ENCODE measurements at regions not wholly inside any gene's neighbourhood (a gene's known extent, or its start where the extent isn't known, plus 50 kb on each side); places are given as distances from the start of the nearest gene placed in this dataset.

- Histone ChIP-seq H3K4me3 (replicated peaks in 1 of 3; ENCODE audit: insufficient read depth in 1 of 3, low read depth in 1 of 3, low read length in 3 of 3) (no peak overlapping the region), H4K20me1 (replicated peaks; ENCODE audit: control insufficient read depth, extremely low read depth, insufficient read depth, low read length) (no peaks in the 10 kb centered on the region), H3K27me3 (ENCODE audit: control insufficient read depth in 2 of 2, insufficient read depth in 2 of 2, low read length in 2 of 2) (no peaks in the 10 kb centered on the region), H3K36me3 (ENCODE audit: control insufficient read depth in 2 of 2, extremely low read depth in 1 of 2, insufficient read depth in 2 of 2, low read length in 2 of 2) (no peaks in the 10 kb centered on the region), H3K4me1 (ENCODE audit: control insufficient read depth, extremely low read depth, insufficient read depth, low read length) (no peaks in the 10 kb centered on the region), H3K9me1 (replicated peaks; ENCODE audit: control insufficient read depth, extremely low read depth, insufficient read depth, low read length) (no peaks in the 10 kb centered on the region), H3K4me2 (ENCODE audit: insufficient read depth, low read length) (no peak overlapping the region), H3K79me2 (ENCODE audit: control insufficient read depth, insufficient read depth, low read length) (no peaks in the 10 kb centered on the region), H3K27ac (ENCODE audit: insufficient read depth, low read depth, low read length) (no peak overlapping the region), H2AFZ (ENCODE audit: low read depth, low read length) (no peak overlapping the region), H3K9me3 (replicated peaks; ENCODE audit: control insufficient read depth, insufficient read depth, low read length) (peaks cover 7% of the 10 kb centered on the region), H3K9ac (replicated peaks; ENCODE audit: extremely low read depth, insufficient read depth, low read length) (no peak overlapping the region)
- DNase-seq (ENCODE audit: low read depth, low spot score): no peak
- FAIRE-seq: no peak
- dilution Hi-C loops (cut with MboI; ENCODE audit: extremely low pct_ligation_motif_present, low sequenced_read_pairs) (no loop called here), intact Hi-C loops (cut with micrococcal nuclease) (loop anchor here (1.0 kb wide), 1 partner anchor 21 kb away; no protein-coding TSS in a partner anchor)
- ChIA-PET POLR2A (no interaction called here), CTCF (no interaction called here)
- TF ChIP-seq MAX (IDR thresholded peaks at IDR 0.05; ENCODE audit: insufficient read depth, insufficient read length) (no peak), POLR2A (IDR thresholded peaks at IDR 0.05; ENCODE audit: low read depth, low read length) (no peak), MYC (IDR thresholded peaks at IDR 0.05; ENCODE audit: low read depth, low read length) (no peak), CTCF (IDR thresholded peaks at IDR 0.05; ENCODE audit: extremely low read depth in 1 of 2, insufficient read depth in 1 of 2, low read depth in 1 of 2, low read length in 2 of 2) (no peak)
- no TSS peak for BruUV-seq (replicated peaks)
Observed at GRCh38 chr1:239170828-239171227, 215.5 kb upstream of the CHRM3 start.

DNA sequence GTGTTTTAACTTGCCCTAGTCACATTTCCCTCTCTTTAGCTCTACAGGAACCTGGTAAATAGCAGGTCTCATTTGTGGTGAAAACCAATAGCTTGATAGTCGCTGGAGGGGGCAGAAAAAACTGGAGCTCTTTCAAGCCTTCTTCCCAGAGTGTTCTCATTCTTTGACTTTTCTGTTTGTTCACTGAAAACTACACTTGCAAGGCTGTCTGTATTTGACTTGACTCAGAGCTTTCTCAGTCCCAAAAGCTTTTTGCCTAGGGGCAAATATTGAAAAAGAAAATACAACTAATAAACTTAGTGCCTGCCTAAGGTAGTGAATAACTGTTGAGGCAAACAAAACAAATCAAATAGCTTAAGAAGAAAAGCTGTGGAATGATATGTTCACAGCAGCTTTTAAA is 217.1 kb upstream of the CHRM3 start:
- no peak for TF ChIP-seq POLR2A (IDR thresholded peaks at IDR 0.05; ENCODE audit: low read depth, low read length)
- no peak for TF ChIP-seq EZH2 (IDR thresholded peaks at IDR 0.05; ENCODE audit: borderline replicate concordance, low read depth, low read length, severe bottlenecking)
- no peak for TF ChIP-seq MAX (IDR thresholded peaks at IDR 0.05; ENCODE audit: insufficient read depth, insufficient read length)
- no peak for TF ChIP-seq CTCF (IDR thresholded peaks at IDR 0.05; ENCODE audit: extremely low read depth in 1 of 2, insufficient read depth in 1 of 2, low read depth in 1 of 2, low read length in 2 of 2)
- no peak for TF ChIP-seq GATA2 (IDR thresholded peaks at IDR 0.05; ENCODE audit: insufficient read depth, insufficient read length, low read depth, low read length)
- no peak for TF ChIP-seq FOS (IDR thresholded peaks at IDR 0.05; ENCODE audit: borderline replicate concordance, insufficient read depth, low read length)
- no peak for TF ChIP-seq POLR2AphosphoS5 (IDR thresholded peaks at IDR 0.05; ENCODE audit: insufficient read depth, low read depth, low read length)
- no peak for TF ChIP-seq MYC (IDR thresholded peaks at IDR 0.05; ENCODE audit: low read depth, low read length)
- no peak for TF ChIP-seq JUN (IDR thresholded peaks at IDR 0.05; ENCODE audit: borderline replicate concordance, insufficient read depth, insufficient read length, low read depth)
- H3K36me3 ChIP-seq (ENCODE audit: control insufficient read depth in 2 of 2, extremely low read depth in 1 of 2, insufficient read depth in 2 of 2, low read length in 2 of 2): no peaks in the 10 kb centered on the region
- no peaks in the 10 kb centered on the region for H3K4me1 ChIP-seq (ENCODE audit: control insufficient read depth, extremely low read depth, insufficient read depth, low read length)
- peaks cover 9% of the 10 kb centered on the region for H3K9me3 ChIP-seq (replicated peaks; ENCODE audit: control insufficient read depth, insufficient read depth, low read length)
- no peaks in the 10 kb centered on the region for H3K9me1 ChIP-seq (replicated peaks; ENCODE audit: control insufficient read depth, extremely low read depth, insufficient read depth, low read length)
- ChIA-PET POLR2A (no interaction called here), CTCF (no interaction called here)
- no peak overlapping the region for H3K4me3 ChIP-seq (replicated peaks in 1 of 3; ENCODE audit: insufficient read depth in 1 of 3, low read depth in 1 of 3, low read length in 3 of 3)
- no peaks in the 10 kb centered on the region for H3K27me3 ChIP-seq (ENCODE audit: control insufficient read depth in 2 of 2, insufficient read depth in 2 of 2, low read length in 2 of 2)
- H3K4me2 ChIP-seq (ENCODE audit: insufficient read depth, low read length): no peak overlapping the region
- H2AFZ ChIP-seq (ENCODE audit: low read depth, low read length): no peak overlapping the region
- H4K20me1 ChIP-seq (replicated peaks; ENCODE audit: control insufficient read depth, extremely low read depth, insufficient read depth, low read length): no peaks in the 10 kb centered on the region
- no peak for FAIRE-seq
- no peaks in the 10 kb centered on the region for H3K79me2 ChIP-seq (ENCODE audit: control insufficient read depth, insufficient read depth, low read length)
- no TSS peak for BruUV-seq (replicated peaks)
- intact Hi-C loops (cut with micrococcal nuclease) (no loop called here), dilution Hi-C loops (cut with MboI; ENCODE audit: extremely low pct_ligation_motif_present, low sequenced_read_pairs) (no loop called here)
- H3K27ac ChIP-seq (ENCODE audit: insufficient read depth, low read depth, low read length): no peak overlapping the region
- H3K9ac ChIP-seq (replicated peaks; ENCODE audit: extremely low read depth, insufficient read depth, low read length): no peak overlapping the region
- DNase-seq (ENCODE audit: low read depth, low spot score): no peak

Data from endothelial cell of umbilical vein (primary cell).